GM12892 (cell line): ENCODE measurements at regions not wholly inside any gene's neighbourhood (a gene's known extent, or its start where the extent isn't known, plus 50 kb on each side); places are given as distances from the start of the nearest gene placed in this dataset.

Source experiments
- POLR2A ChIP-seq: IDR thresholded peaks from 2 replicates; pipeline ENCODE4 v1.6.1; 2011; ENCODE audit warnings: low read depth, low read length, control low read depth
- POLR2AphosphoS5 ChIP-seq: IDR thresholded peaks from 2 replicates; pipeline ENCODE4 v1.6.1; 2011; ENCODE audit warnings: low read depth, low read length, control low read depth
- TAF1 ChIP-seq: IDR thresholded peaks from 2 replicates; pipeline ENCODE4 v1.6.1; 2011; ENCODE audit warnings: low read depth, mild to moderate bottlenecking, control low read depth, low read length, borderline replicate concordance

DNA sequence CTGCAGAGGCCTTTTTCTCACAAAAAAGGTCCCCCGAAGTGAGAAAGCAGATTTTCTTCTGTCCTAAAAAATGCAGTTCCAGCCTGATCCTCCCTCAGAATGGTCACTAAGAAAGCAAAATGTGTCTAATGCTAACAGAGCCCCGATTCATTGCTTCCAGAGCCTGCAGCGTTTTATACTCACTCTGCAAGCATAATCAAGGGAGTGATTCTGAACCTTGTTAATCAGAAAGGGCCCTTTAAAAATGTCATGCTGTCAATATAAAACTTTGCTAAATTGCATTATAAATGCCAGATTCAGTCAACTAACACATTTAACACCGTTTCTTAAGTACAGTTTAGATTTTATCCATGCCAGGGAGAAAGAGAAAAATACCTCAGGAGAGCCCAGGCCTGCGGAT, 202.8 kb downstream of the CD83 start:
- TF ChIP-seq POLR2A (no peak), POLR2AphosphoS5 (no peak), TAF1 (no peak)
